Loucy (cell line): ENCODE measurements at regions not wholly inside any gene's neighbourhood (a gene's known extent, or its start where the extent isn't known, plus 50 kb on each side); places are given as distances from the start of the nearest gene placed in this dataset.

Experiments
- H2AFZ ChIP-seq: fragments of 200-600 bp; sonication (generic); 2 replicates; pipeline ENCODE4 v1.6.0; 2016; ENCODE audit warnings: antibody characterized with exemption, mild to moderate bottlenecking, low read length, moderate library complexity
- H3F3A ChIP-seq: fragments of 200-600 bp; 2 replicates; pipeline ENCODE4 v1.6.0; 2016; ENCODE audit warnings: antibody characterized with exemption, low read depth, mild to moderate bottlenecking
- H3K27me3 ChIP-seq: fragments of 200-600 bp; sonication (generic); 2 replicates; pipeline ENCODE4 v1.6.1; 2014; ENCODE audit warnings: low read length, mild to moderate bottlenecking; ENCODE audit not compliant: insufficient read depth, poor library complexity, severe bottlenecking
- H3K36me3 ChIP-seq: fragments of 200-600 bp; sonication (generic); 2 replicates; pipeline ENCODE4 v1.6.1; 2016; ENCODE audit warnings: low read length; ENCODE audit not compliant: insufficient read depth
- H3K4me1 ChIP-seq: fragments of 200-600 bp; sonication (generic); 2 replicates; pipeline ENCODE4 v1.5.1; 2014; ENCODE audit warnings: low read length, mild to moderate bottlenecking; ENCODE audit not compliant: insufficient read depth, poor library complexity, severe bottlenecking
- H3K4me2 ChIP-seq: fragments of 200-600 bp; sonication (generic); 2 replicates; pipeline ENCODE4 v1.6.0; 2014; ENCODE audit warnings: antibody characterized with exemption, low read length, low read depth, mild to moderate bottlenecking; ENCODE audit not compliant: poor library complexity, severe bottlenecking
- H3K4me3 ChIP-seq: fragments of 200-600 bp; sonication (generic); 2 replicates; pipeline ENCODE4 v1.5.1; 2014; ENCODE audit warnings: low read length, mild to moderate bottlenecking, mixed read lengths; ENCODE audit not compliant: poor library complexity, severe bottlenecking
- H3K79me2 ChIP-seq: fragments of 200-600 bp; sonication (generic); 2 replicates; pipeline ENCODE4 v1.6.1; 2014; ENCODE audit warnings: low read length; ENCODE audit not compliant: insufficient read depth
- H3K9ac ChIP-seq: fragments of 200-600 bp; sonication (generic); 2 replicates; pipeline ENCODE4 v1.6.0; 2014; ENCODE audit warnings: mild to moderate bottlenecking, low read depth, low read length, moderate library complexity; ENCODE audit not compliant: poor library complexity, severe bottlenecking
- H3K9me2 ChIP-seq: fragments of 200-600 bp; sonication (generic); replicated peaks from 2 replicates; pipeline ENCODE4 v1.6.1; 2016; ENCODE audit warnings: low read depth, low read length, mixed read lengths
- H3K9me3 ChIP-seq: fragments of 200-600 bp; sonication (generic); 2 replicates; pipeline ENCODE4 v1.6.1; 2014; ENCODE audit warnings: mild to moderate bottlenecking, antibody characterized with exemption, low read length, low read depth; ENCODE audit not compliant: insufficient read depth
- H4K20me1 ChIP-seq: fragments of 200-600 bp; sonication (generic); 2 replicates; pipeline ENCODE4 v1.6.0; 2014; ENCODE audit warnings: antibody characterized with exemption, low read length, mild to moderate bottlenecking; ENCODE audit not compliant: insufficient read depth, poor library complexity, severe bottlenecking
- EZH2phosphoT487 ChIP-seq: fragments of 200-600 bp; IDR thresholded peaks from 2 replicates; pipeline ENCODE4 v1.6.1; 2018; ENCODE audit warnings: antibody characterized with exemption, mild to moderate bottlenecking, moderate library complexity, borderline replicate concordance
- TF ChIP-seq, protein P1 (sequence below): fragments of 200-600 bp; sonication (generic); conservative IDR thresholded peaks from 2 replicates; pipeline ENCODE4 v1.5.1; 2014; ENCODE audit warnings: mild to moderate bottlenecking, antibody characterized with exemption, low read length

DNA sequence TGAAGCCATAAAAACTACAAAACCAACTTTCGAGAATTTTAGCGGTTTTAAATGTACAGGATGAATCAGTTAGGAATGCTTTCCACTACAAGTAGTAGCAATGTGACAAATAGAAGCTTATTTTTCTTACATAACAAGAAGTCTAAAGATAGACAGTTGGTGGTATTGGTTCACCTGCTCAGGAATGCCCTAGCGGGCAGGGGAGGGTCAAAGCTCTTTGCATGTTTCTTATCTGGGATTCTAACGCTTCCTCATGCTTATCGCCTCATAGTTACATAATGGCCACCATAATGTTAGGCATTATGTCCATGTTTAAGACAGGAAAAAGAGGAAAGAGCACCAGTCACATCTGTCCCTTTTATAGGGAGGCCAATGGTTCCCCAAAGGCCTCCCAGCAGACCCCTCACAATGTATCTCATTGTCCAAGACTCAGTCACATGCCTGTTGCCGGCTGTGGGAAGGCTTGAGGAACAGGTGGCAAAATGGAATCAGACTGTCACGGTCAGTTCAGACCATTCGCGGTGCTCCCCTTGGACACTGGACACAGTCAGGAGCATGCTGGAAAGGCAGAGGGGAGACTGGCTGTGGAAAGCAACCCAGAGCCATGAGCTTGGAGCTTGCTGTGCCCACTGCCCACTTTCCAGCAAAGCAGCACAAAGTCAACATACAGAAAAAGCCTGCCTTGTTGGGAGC is 69.4 kb upstream of the ODC1 start:
- no peak overlapping the region for H3K4me2 ChIP-seq
- no peaks in the 10 kb centered on the region for H3K36me3 ChIP-seq
- no peaks in the 10 kb centered on the region for H4K20me1 ChIP-seq

DNA sequence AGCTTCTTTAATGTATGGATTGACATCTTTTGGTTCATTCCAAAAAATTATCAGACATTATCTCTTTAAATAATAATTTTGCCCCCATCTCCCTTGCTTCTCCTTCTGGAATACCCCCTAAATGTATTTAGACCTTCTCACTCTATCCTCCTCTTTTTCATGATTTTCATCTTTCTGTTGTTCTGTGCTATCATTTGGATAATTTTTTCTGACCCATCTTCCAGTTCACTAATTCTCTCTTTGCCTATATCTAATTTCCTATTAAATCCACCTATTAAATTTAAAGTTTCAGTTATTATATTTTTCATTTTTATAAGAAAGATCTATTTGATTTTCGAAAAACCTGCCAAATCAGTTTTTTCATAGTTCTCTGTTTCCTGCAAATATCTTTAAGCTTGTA is 67.8 kb upstream of the ODC1 start:
- Histone ChIP-seq H2AFZ (no peak overlapping the region), H3K9ac (no peak overlapping the region), H3K9me3 (peaks cover 11% of the 10 kb centered on the region), H3K4me1 (no peaks in the 10 kb centered on the region), H3F3A (no peaks in the 10 kb centered on the region), H3K79me2 (no peaks in the 10 kb centered on the region), H3K9me2 (no peaks in the 10 kb centered on the region), H3K4me2 (no peak overlapping the region), H3K36me3 (no peaks in the 10 kb centered on the region), H3K4me3 (no peak overlapping the region), H4K20me1 (no peaks in the 10 kb centered on the region), H3K27me3 (peaks cover 4% of the 10 kb centered on the region)
- no peak for TF ChIP-seq EZH2phosphoT487
- TF ChIP-seq, protein P1, sequence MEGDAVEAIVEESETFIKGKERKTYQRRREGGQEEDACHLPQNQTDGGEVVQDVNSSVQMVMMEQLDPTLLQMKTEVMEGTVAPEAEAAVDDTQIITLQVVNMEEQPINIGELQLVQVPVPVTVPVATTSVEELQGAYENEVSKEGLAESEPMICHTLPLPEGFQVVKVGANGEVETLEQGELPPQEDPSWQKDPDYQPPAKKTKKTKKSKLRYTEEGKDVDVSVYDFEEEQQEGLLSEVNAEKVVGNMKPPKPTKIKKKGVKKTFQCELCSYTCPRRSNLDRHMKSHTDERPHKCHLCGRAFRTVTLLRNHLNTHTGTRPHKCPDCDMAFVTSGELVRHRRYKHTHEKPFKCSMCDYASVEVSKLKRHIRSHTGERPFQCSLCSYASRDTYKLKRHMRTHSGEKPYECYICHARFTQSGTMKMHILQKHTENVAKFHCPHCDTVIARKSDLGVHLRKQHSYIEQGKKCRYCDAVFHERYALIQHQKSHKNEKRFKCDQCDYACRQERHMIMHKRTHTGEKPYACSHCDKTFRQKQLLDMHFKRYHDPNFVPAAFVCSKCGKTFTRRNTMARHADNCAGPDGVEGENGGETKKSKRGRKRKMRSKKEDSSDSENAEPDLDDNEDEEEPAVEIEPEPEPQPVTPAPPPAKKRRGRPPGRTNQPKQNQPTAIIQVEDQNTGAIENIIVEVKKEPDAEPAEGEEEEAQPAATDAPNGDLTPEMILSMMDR: no peak

More for the DNA sequence above, 69.4 kb upstream of the ODC1 start:
- Histone ChIP-seq H3K9ac (no peak overlapping the region), H3K4me3 (no peak overlapping the region), H3K27me3 (peaks cover 4% of the 10 kb centered on the region), H2AFZ (no peak overlapping the region), H3K79me2 (no peaks in the 10 kb centered on the region), H3F3A (no peaks in the 10 kb centered on the region), H3K9me3 (peaks cover 11% of the 10 kb centered on the region), H3K9me2 (no peaks in the 10 kb centered on the region), H3K4me1 (no peaks in the 10 kb centered on the region)
- TF ChIP-seq, protein P1: no peak

DNA sequence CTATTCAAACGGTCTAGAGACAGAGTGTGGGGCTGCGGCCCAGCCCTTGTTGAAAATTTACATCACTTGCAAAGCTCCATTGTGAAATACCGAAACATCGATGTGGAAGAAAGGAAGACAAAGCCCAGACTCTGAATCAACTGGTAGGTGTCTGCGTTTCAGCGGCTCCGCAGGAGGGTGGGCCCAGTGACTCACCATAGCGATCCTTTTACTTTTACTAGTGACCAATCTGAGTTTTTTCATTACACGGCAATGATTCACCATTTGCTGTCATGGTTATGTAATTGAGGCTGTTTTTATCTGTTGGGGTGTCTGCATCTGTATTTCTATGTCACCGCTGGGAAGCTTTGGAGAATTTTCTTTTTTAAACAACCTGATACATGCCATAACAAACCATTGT is 66.6 kb upstream of the ODC1 start:
- Histone ChIP-seq H3K9ac (no peak overlapping the region), H3F3A (no peaks in the 10 kb centered on the region), H3K4me2 (no peak overlapping the region), H3K36me3 (no peaks in the 10 kb centered on the region), H3K27me3 (peaks cover 4% of the 10 kb centered on the region), H3K4me3 (no peak overlapping the region), H4K20me1 (no peaks in the 10 kb centered on the region), H2AFZ (no peak overlapping the region), H3K9me2 (no peaks in the 10 kb centered on the region), H3K9me3 (peaks cover 11% of the 10 kb centered on the region), H3K4me1 (no peaks in the 10 kb centered on the region), H3K79me2 (no peaks in the 10 kb centered on the region)
- no peak for TF ChIP-seq EZH2phosphoT487
- TF ChIP-seq, protein P1: no peak
